Neural crest cell (in vitro differentiated cells): ENCODE measurements at regions not wholly inside any gene's neighbourhood (a gene's known extent, or its start where the extent isn't known, plus 50 kb on each side); places are given as distances from the start of the nearest gene placed in this dataset.
A peak's percentile ranks its signal among the peaks of the same experiment; 100 is the strongest.

Experiments
- DNase-seq: peaks from one replicate; pipeline ENCODE4 v3.0.0; 2021; ENCODE audit warnings: low read depth, mixed read lengths, low spot score
- H3K27ac Mint-ChIP-seq: one replicate; pipeline ENCODE4 v1.8.0; 2021; ENCODE audit warnings: mild to moderate bottlenecking, mixed read lengths; ENCODE audit not compliant: unreplicated experiment
- H3K27me3 Mint-ChIP-seq: 2 replicates; pipeline ENCODE4 v1.8.0; 2021; ENCODE audit warnings: low read depth, mild to moderate bottlenecking, mixed read lengths
- H3K36me3 Mint-ChIP-seq: 2 replicates; pipeline ENCODE4 v1.8.0; 2021; ENCODE audit warnings: low read depth, mild to moderate bottlenecking, mixed read lengths
- H3K4me1 Mint-ChIP-seq: 2 replicates; pipeline ENCODE4 v1.8.0; 2021; ENCODE audit warnings: mixed read lengths
- H3K4me3 Mint-ChIP-seq: one replicate; pipeline ENCODE4 v1.8.0; 2021; ENCODE audit warnings: mild to moderate bottlenecking, mixed read lengths
- H3K9me3 Mint-ChIP-seq: 2 replicates; pipeline ENCODE4 v1.8.0; 2021; ENCODE audit warnings: mixed read lengths
- CTCF ChIP-seq: fragments of 200-600 bp; sonication (generic); conservative IDR thresholded peaks from 2 replicates; pipeline ENCODE4 v1.5.0; 2021; ENCODE audit warnings: antibody characterized with exemption, mild to moderate bottlenecking

GRCh38 chr11:15886299-15886698 lies 470.0 kb downstream of the SOX6 start:
- DNase-seq, result no peak
- Mint-ChIP-seq H3K27me3 (no peaks in the 10 kb centered on the region), H3K4me3 (no peak overlapping the region), H3K36me3 (no peaks in the 10 kb centered on the region), H3K27ac (no peak overlapping the region), H3K9me3 (no peaks in the 10 kb centered on the region), H3K4me1 (peaks cover 61% of the 10 kb centered on the region)
- no peak for TF ChIP-seq CTCF

DNA sequence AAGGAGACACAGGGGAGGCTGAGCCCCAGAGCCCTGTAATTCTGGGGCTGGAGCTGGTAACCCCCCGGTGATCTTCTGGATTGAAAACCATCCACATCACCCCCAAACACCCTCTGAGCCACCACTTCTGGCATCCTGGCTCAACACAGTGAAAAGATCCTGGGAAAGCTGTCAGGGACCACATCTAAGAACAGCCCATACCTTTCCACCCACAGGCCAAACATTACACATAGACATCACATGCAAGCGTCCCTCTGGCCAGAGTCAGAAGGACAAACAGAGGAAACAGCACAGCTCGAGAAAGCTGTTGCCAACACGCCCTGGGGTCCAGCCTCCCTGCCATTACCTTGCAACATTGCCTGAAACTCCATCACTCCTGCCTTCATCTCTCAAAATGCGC lies 469.5 kb downstream of the SOX6 start:
- no peak overlapping the region for H3K27ac Mint-ChIP-seq
- H3K9me3 Mint-ChIP-seq, result no peaks in the 10 kb centered on the region
- no peak for TF ChIP-seq CTCF
- no peak for DNase-seq
- H3K4me3 Mint-ChIP-seq, result no peak overlapping the region
- peaks cover 61% of the 10 kb centered on the region for H3K4me1 Mint-ChIP-seq
- H3K27me3 Mint-ChIP-seq, result no peaks in the 10 kb centered on the region
- H3K36me3 Mint-ChIP-seq, result no peaks in the 10 kb centered on the region

GRCh38 chr11:15888556-15889345 lies 467.6 kb downstream of the SOX6 start:
- Mint-ChIP-seq H3K9me3 (no peaks in the 10 kb centered on the region), H3K4me3 (no peak overlapping the region), H3K4me1 (peaks cover 50% of the 10 kb centered on the region), H3K27me3 (no peaks in the 10 kb centered on the region), H3K36me3 (no peaks in the 10 kb centered on the region), H3K27ac (no peak overlapping the region)
- DNase-seq, result no peak
- TF ChIP-seq CTCF, result no peak

DNA sequence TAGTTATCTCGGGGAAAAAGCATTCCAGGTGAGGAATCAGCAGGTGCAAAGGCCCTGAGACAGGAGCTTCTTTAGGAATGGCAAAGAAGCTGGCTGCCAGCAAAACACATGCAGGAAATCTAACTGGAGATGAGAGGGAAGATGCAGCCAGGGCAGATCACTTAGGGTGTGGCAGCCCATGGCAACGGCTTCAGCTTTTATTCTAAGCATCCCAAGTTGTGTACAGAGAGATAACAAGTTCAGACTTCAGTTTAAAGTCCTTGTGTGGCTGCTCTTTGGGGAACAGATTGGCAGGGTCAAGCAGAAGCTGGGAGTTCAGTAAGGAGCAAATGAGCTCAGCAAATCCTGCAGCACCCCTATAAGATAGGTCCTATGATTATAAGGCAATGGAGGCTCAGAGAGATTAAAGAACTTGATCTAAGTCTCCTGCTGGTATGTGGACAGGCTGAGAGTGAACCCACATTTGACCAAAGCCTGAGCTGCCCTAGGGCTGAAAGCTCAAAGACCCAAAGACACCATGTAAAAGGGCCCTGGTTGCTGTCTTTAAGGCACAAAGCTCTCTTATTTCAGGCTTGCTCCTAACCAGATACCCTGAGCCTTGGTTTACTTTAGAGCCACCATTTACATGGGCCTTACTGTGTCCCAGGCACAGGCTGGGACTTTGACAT lies 466.8 kb downstream of the SOX6 start:
- Mint-ChIP-seq H3K27ac (peak overlapping the region; percentile 22), H3K9me3 (no peaks in the 10 kb centered on the region), H3K4me3 (no peak overlapping the region), H3K4me1 (peaks cover 42% of the 10 kb centered on the region), H3K36me3 (no peaks in the 10 kb centered on the region), H3K27me3 (no peaks in the 10 kb centered on the region)
- no peak for TF ChIP-seq CTCF
- DNase-seq, result no peak

- H3K4me3 Mint-ChIP-seq, result no peak overlapping the region
- TF ChIP-seq CTCF, result no peak
- DNase-seq, result no peak
- peaks cover 35% of the 10 kb centered on the region for H3K4me1 Mint-ChIP-seq
- H3K9me3 Mint-ChIP-seq, result no peaks in the 10 kb centered on the region
- H3K27ac Mint-ChIP-seq, result peak overlapping the region; percentile 86
- no peaks in the 10 kb centered on the region for H3K27me3 Mint-ChIP-seq
- no peaks in the 10 kb centered on the region for H3K36me3 Mint-ChIP-seq
Observed at GRCh38 chr11:15890031-15890713, 466.2 kb downstream of the SOX6 start.
